ENCODE measurements at regions not wholly inside any gene's neighbourhood (a gene's known extent, or its start where the extent isn't known, plus 50 kb on each side); places are given as distances from the start of the nearest gene placed in this dataset.

GRCh38 chr7:17184805-17185689 is 113.4 kb upstream of the AHR start (continued):
- TF ChIP-seq, protein P1, sequence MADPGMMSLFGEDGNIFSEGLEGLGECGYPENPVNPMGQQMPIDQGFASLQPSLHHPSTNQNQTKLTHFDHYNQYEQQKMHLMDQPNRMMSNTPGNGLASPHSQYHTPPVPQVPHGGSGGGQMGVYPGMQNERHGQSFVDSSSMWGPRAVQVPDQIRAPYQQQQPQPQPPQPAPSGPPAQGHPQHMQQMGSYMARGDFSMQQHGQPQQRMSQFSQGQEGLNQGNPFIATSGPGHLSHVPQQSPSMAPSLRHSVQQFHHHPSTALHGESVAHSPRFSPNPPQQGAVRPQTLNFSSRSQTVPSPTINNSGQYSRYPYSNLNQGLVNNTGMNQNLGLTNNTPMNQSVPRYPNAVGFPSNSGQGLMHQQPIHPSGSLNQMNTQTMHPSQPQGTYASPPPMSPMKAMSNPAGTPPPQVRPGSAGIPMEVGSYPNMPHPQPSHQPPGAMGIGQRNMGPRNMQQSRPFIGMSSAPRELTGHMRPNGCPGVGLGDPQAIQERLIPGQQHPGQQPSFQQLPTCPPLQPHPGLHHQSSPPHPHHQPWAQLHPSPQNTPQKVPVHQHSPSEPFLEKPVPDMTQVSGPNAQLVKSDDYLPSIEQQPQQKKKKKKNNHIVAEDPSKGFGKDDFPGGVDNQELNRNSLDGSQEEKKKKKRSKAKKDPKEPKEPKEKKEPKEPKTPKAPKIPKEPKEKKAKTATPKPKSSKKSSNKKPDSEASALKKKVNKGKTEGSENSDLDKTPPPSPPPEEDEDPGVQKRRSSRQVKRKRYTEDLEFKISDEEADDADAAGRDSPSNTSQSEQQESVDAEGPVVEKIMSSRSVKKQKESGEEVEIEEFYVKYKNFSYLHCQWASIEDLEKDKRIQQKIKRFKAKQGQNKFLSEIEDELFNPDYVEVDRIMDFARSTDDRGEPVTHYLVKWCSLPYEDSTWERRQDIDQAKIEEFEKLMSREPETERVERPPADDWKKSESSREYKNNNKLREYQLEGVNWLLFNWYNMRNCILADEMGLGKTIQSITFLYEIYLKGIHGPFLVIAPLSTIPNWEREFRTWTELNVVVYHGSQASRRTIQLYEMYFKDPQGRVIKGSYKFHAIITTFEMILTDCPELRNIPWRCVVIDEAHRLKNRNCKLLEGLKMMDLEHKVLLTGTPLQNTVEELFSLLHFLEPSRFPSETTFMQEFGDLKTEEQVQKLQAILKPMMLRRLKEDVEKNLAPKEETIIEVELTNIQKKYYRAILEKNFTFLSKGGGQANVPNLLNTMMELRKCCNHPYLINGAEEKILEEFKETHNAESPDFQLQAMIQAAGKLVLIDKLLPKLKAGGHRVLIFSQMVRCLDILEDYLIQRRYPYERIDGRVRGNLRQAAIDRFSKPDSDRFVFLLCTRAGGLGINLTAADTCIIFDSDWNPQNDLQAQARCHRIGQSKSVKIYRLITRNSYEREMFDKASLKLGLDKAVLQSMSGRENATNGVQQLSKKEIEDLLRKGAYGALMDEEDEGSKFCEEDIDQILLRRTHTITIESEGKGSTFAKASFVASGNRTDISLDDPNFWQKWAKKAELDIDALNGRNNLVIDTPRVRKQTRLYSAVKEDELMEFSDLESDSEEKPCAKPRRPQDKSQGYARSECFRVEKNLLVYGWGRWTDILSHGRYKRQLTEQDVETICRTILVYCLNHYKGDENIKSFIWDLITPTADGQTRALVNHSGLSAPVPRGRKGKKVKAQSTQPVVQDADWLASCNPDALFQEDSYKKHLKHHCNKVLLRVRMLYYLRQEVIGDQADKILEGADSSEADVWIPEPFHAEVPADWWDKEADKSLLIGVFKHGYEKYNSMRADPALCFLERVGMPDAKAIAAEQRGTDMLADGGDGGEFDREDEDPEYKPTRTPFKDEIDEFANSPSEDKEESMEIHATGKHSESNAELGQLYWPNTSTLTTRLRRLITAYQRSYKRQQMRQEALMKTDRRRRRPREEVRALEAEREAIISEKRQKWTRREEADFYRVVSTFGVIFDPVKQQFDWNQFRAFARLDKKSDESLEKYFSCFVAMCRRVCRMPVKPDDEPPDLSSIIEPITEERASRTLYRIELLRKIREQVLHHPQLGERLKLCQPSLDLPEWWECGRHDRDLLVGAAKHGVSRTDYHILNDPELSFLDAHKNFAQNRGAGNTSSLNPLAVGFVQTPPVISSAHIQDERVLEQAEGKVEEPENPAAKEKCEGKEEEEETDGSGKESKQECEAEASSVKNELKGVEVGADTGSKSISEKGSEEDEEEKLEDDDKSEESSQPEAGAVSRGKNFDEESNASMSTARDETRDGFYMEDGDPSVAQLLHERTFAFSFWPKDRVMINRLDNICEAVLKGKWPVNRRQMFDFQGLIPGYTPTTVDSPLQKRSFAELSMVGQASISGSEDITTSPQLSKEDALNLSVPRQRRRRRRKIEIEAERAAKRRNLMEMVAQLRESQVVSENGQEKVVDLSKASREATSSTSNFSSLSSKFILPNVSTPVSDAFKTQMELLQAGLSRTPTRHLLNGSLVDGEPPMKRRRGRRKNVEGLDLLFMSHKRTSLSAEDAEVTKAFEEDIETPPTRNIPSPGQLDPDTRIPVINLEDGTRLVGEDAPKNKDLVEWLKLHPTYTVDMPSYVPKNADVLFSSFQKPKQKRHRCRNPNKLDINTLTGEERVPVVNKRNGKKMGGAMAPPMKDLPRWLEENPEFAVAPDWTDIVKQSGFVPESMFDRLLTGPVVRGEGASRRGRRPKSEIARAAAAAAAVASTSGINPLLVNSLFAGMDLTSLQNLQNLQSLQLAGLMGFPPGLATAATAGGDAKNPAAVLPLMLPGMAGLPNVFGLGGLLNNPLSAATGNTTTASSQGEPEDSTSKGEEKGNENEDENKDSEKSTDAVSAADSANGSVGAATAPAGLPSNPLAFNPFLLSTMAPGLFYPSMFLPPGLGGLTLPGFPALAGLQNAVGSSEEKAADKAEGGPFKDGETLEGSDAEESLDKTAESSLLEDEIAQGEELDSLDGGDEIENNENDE (IDR thresholded peaks at IDR 0.05; ENCODE audit: insufficient replicate concordance, low read length): no peak
